DLD1 (cell line): ENCODE measurements at regions not wholly inside any gene's neighbourhood (a gene's known extent, or its start where the extent isn't known, plus 50 kb on each side); places are given as distances from the start of the nearest gene placed in this dataset.

ENCODE experiments used
- in situ Hi-C: cut with HindIII; loops from 2 replicates; pipeline ENCODE4 v1.10.0; 2017; ENCODE audit warnings: low sequenced_read_pairs

DNA sequence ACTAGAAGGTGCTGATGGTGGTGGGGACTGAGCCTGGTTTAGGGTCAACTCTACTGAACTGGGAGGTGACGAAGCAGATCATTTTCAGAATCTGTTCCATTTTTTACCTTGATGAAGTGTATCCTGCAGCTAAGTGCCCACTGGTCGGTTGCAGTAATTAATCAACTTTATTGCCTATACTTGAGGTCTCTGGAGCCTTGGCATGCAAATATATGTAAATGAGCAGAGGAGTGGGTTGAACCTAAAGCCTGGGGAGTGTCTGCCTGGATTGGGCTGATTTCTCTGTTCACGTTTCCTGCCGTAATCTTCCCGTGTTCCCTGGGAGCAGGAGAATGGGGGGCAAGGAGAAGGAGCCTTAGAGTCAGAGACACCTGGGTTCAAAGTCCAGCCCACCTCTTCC, 286.8 kb downstream of the PTPRU start:
- in situ Hi-C loops, result no loop called here

DNA sequence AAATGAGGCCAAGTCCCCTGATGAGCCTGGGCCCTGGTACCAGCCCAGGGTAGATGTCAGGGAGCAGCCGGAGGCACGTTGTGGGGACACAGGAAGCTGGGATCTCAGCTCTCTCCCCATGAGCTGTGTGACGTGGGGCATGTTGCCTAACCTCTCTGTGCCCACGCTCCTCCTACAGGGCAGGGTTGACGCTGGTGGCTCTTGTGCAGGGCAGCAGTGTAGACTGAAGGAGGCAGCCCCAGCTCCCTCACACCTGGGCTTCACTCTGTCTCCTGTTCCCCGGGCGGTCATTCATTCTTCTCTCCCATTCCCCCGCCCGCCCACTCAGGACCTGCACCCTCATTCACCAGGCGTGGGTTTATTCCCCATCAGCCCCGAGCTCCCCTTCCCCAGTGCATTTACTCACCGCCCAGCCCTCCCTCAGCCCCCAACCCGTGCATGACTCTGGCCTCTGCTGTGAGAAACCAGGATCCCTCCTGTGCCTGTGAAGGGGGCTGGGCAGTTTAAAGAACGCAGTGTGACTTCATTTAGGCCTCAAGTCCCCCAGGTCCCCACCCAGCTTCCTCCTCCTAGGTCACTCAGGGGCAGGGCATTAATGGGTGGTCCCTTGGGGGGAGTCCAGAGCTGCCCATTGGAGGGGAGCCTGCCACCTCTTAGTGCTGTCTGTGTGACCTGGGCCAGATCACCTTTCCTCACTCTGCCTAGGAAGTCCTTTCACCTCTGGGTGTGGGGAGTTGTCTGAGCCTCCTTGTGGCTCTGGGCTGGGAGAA, 285.7 kb downstream of the PTPRU start:
- in situ Hi-C loops, result no loop called here

DNA sequence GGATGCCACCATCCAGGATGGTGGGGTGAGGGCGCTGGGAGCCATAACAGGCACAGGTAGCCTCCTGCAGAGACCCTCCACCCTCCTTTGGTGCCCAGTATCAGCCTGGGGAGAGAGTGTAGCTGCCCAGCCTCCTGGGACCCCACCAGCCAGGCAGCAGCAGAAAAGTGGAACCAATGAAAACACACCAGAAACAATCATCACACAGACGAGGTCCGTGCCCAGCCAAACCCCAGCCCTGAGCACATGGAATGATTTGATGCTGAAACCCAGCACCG, 285.1 kb downstream of the PTPRU start:
- in situ Hi-C loops, result no loop called here

DNA sequence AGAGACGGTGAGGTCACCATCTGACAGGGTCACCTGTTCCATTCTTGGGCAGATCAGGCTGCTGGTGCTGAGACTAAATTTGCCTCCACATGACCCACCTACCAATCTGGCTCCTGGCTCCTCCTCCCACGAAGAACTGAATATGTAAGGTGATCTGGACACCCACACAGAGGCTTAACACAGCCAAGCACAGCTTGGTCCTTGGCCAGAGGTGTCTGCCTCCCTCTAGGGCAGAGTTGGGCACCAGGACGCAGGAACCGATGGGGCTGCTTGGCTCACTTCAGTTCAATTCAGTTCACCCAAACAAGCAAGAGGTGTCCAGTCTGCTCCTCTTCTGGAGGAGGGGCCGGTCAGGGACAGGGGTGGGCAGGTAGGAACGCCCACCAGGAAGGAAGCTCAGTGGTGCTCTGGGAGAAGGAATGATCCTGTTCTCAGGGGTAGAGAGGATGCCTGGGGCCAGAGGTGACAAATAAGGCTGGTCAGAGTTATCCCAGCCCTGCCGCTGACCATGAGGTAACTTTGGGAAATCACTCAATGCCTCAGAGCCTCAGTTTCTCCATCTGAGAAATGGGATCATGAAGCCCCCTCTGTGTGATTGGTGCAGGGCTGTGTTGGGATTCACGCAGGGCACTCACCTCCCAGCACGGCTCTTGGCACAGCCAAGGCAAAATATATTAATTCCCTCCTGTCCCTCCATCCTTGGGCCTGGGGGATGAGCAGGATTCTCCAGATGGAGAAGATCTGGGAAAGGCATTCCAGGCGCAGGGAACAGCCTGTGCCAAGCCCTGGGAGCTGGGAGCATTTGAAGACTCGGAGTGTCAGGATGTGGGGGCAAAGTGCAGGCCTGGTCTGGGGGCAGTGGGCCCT, 284.5 kb downstream of the PTPRU start:
- in situ Hi-C loops, result no loop called here

DNA sequence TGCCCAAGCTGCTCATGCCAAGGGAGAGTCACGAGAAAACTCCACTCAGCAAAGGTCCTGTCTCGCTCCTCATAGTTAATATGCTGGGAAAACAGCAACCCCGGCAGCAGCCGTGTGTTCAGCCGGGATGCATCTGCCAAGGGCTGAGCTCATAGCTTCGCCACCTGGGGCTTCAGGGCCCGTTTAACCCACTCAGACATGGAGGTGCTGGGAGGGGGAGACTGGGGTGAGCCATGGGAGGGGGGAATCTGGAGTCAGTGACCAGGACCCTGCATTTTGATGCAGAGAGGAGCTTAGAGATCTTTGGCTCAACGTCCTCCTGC, 283.4 kb downstream of the PTPRU start:
- in situ Hi-C loops, result no loop called here

DNA sequence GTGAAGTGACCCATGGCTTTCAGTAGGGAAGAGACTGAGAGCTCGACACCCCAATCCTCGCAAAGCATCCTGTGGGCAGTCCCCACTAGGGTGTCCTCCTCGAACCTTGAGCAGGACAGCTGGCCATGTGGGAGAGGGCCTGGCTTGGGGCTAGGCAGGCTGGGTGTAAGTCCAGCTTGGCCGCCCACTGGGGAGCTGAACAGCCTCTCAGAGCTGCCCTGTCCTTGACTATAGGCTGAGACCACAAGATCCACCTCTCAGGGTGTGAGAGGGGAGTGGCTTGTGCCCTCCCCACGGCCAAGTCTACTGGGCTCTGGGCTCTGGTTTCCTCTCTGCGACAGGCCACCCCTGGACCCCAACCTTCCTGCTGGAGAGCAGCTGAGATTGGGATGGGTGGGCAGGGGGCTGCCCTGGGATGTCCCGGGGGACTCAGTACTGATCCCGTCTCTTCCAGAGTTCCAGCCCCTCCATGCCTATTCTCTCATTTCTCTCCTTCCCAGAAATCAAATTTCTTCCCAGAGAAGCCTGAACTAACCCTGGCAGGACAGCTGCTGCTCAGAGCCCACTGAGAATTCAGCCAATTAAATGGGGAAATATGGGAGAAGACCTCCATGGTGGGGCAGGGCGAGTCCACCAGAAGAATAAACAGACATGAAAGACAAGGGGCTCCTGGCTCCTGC, 282.9 kb downstream of the PTPRU start:
- in situ Hi-C loops, result no loop called here

DNA sequence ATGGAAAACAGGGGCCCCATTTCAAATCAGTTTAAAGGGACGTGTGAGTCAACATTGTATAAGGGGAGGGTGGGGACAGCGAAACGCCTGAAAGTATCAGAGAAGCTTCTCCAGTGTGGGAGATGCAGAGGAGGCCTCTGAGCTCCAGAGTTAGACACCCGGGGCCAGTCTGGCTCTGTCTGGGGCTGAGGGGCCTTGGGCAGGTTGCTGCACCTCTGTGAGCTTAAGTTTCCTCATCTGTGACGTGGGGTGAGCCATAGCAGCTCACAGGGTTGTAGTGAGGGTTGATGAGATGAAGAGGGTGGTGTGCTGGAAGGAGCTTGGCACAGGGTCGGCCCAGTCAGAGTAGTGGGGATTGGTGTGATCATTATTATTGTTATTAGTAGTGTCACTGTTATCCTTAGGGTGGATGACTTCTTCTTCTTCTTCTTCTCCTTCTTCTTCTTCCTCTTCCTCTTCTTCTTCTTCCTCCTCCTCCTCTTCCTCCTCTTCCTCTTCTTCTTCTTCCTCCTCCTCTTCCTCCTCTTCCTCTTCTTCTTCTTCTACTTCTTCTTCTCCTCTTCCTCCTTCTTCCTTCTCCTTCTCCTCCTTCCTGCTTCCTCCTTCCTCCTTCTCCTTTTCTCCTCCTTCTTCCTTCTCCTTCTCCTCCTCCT, 282.0 kb downstream of the PTPRU start:
- in situ Hi-C loops, result no loop called here

DNA sequence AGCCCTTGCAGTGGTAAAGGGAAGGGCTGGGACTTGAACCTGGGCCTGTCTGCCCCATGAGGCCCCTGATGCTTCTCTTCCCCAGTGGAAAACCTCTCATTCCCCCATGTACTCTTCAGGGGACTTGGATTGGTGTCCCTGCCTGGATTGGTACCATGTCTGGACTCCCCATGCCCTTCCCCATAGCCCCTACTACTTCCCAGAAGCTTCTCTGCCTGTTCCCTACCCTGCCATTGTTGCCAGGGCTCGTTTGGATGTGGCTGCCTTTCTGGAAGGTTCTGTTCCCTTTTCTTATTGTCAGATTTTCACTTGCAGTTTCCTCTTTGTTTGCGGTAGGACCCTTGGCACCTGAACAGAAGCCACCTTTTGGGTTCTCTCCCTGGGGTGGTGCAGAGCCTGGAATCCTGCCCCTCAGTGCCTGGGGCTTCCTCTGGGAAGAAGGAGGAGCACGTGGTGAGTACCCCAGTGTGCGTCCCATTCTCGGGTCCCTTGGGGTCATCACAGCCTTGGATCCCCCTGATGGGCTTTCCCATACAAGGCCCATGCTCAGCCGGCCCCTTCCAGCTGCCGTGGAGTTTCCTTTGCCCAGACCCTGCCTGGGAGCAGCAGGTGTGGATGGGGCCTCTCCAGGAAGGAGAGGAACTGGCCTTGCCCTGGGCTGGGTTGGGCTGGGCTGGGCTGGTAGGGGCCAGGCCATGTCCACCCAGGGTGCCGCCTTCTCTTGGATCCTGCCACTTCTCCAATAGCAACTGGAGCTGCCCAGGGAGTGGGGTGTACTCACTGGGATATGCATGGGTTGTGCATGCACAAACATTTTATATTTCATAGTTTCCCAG, 281.1 kb downstream of the PTPRU start:
- in situ Hi-C loops, result no loop called here

DNA sequence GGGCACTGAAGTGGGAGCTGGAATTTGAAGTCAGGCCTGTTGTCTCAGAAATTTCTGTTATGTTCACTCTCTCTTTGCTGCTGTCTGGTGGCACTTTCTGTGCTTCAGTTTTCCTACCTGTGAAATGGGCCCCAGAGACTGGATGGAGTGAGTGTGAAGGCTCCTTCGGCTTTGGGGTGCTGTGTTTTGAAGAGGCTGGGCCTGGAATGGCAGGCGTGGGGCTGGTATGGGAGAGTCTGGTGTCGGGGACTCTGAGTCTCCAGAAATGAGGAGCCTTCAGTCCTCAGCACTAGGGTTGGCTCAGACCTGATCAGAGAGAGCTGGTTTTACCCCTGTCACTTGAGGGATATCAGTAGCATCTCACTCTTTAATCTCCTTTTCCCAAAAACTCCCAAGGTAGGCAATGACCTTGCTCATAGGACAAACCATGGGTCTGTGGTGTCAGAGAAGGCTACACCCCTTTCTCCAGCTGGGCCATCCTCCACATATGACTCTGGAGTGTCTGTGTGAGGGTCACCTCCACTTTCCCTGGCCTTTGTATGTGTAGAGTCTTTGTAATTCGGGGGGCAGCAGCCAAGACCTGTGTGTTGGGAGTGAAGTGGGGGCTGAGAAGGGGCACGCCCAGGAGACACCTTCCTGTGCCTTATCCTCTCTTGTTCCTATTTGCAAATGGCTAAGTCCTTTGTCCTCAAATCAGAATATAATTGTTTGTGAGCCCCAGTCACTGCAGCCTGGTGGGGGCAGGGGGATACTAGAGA, 279.9 kb downstream of the PTPRU start:
- in situ Hi-C loops, result no loop called here

DNA sequence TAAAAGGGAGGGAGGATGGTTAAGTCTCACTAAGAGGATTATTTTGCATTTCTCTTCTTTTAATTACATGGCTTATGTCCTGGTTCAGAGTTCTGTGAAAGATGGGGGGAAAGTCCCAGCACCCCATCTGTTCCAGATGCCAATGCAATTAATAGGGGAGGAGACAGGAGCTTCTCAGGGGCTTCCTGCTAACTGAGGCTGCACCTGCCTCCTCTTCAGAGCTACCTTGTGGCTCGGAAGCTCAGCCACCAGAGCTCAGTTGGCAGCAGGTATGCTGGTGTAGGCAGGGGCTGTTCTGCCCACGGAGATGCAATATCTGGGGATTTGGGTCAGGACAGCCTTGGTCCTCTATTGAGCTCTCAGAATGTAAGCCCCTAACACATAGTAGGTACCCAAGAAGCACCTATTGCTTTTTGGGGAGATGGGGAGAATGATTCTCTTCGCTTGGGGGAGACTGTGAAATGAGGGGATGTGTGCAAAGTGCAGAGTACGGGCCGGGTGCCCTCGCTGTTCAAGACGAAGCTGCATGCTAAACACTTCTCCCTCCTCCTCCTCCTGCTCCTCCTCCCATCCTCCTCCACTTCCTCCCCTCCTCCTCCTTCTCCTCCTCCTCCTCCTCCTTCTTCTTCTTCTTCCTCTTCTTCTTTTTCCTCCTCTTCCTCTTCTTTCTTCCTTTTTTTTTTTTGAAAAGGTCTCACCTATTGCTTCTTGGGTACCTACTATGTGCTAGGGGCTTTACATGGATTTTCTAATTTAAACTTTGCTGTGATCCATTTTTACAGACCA, 279.0 kb downstream of the PTPRU start:
- in situ Hi-C loops, result no loop called here

DNA sequence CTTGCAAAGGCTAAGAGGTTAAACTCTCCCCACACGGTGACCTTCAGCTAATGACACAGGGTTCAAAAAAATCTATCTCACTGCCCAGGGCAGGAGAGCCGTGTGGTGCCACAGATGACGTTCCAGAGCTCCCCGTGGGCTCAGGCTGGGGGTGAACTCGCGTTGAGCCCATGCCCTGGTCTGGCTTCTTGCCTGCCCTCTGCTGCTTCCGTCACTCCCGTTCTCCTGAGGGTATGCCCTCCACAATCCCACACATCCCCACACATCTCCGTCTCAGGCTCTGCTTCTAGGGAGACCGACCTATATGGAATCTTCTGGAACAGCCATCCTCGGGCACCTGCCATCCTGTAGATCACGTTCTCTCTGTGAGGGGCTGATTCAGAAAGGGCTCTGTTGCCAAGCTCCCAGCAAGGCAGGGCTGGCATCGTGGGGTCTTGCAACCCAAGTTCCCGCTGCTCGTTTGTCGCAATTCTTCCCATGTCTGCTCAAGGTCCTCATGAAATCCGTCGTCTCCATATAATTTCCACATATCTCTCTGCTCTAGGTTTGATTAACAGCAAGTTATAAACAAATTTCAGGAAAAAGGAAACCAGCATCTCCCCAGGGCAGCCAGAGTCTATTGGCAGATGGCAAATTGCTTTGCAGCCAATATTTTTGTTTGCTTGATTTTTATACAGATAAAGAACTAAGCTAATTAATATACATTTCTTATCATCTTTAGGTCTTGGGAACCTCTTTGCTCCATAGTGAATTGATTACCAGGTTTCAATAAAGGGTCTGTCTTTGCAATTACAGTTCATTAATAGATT, 278.2 kb downstream of the PTPRU start:
- in situ Hi-C loops, result no loop called here

DNA sequence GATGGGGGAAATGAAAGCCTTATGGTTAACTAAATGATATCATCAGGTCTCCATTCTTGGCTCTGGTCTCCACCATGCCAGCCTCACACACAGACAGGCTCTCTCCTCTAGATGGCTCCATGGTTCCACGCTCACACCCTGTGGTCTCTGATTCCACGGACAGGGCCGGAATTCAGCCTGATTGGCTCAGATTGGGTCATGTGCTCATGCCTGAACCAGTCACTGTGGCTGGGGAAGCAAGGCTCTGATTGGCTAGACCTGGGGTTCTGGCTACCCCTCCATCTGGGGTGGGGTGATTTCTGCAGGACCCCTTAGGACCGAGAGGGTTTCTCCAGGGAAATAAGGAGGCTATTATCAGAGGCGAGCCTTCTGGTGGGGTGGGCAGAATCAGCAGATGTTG, 277.0 kb downstream of the PTPRU start:
- in situ Hi-C loops, result no loop called here

DNA sequence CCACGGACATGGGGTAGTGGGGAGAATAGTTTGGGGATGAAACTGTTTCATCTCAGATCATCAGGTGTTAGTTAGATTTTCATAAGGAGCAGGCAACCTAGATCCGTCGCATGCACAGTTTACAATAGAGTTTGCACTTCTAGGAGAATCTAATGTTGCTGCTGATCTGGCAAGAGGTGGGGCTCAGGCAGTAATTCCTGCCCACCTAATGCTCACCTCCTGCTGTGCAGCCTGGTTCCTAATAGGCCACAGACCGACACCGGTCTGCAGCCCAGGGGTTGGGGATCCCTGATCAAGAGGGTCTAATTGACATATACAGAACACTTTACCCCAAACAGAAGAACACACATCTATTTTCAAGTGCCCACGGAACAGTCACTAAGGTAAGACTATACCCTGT, 275.1 kb downstream of the PTPRU start:
- in situ Hi-C loops, result no loop called here

DNA sequence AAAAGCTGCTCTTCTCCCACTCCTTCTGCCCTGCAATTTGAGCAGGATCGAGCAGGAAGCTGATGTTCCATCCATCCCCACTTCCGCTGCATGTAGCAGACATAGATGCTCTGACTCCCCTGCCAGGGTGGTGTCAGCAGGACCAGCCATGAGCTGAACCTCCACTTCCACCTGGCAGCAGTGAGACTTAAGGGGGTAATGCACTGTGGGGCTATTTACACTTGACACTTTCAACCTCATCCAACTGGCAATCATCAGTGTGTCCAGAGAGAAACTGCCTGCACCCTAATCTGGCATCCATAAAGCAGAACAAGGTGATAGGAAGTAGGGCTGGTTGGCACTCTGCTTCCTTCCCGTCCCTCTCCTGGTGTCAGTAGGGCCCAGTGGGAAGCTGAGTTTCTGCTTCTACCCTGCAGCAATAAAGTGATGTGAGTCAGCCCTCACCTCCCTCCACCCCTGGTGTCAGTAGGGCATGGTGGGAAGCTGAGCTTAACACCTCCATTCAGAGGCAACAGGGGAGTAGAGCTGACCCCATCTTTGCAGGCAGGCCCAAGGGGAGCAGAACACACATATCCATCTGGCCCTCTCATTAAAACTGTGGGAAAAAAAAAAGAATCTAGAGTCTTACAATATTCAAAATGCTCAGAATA, 272.3 kb downstream of the PTPRU start:
- in situ Hi-C loops, result no loop called here

DNA sequence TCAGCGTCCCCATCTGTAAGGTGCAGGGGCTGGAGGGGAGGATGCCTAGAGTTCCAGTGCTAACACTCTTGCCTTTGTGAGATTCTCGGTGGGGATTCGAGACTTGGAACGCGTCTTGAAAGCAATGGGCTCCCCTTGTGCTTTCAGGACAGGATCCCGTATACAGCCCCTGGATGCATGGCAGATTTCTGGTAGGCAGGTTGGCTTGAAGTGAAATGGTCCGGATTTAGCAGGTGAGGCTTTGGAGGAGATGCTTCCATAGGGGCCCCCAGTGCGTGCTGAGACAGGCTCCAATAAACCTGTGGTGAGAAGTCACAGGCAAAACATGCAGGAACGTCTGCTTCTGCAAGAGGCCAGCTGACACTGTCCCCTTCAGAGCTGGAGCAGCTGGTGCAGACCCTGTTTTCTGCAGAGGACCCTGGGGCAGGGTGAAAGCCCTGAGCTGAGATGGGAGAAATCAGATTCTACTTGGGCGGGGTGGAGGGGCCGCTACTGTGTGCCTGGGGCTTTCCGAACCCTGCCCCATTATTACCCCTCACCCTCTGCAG, 270.4 kb downstream of the PTPRU start:
- in situ Hi-C loops, result no loop called here

DNA sequence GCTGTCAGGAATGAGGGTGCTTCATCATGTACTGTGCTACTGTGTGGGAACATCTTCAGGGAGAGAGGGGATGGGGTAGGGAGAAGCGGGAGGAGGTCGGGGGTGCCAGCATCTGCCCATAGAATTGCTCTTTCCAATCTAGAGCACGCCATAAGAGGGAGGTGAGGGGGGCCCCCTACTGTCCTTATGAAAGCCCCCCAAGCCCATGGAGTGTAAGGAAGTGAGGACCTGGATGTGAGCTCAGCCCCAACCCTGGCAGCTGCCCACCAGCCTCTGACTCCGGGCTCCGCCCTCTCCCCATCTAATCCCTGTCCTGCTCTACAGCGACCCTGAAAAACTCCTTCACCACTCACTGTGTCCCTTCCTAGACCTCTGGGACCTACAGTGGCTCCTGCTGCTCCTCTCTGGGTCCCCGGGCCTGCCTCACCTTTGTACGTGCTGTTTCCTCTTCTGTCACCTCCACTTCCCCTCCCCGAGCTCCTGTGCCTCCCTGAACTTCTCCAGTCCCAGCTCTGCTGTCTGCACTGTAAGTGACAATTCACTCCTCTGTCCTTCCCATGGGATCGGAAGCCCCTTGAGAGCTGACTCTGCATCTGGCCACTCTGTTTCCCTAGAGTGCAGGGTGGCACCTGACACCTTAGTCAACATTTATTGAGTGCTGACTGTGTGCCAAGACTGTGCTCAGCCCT, 269.4 kb downstream of the PTPRU start:
- in situ Hi-C loops, result no loop called here
